GM23338 (cell line): ENCODE measurements at regions not wholly inside any gene's neighbourhood (a gene's known extent, or its start where the extent isn't known, plus 50 kb on each side); places are given as distances from the start of the nearest gene placed in this dataset.

ENCODE experiments used
- CTCF ChIP-seq, 2 experiments: fragments of 200-600 bp in 1 of 2; sonication (generic) in 1 of 2; conservative IDR thresholded peaks; 2 replicates each; pipeline versions ENCODE4 v1.5.1 to v1.6.1; 2016 to 2017; ENCODE audit warnings: antibody characterized with exemption in 2 of 2, low read depth in 2 of 2, mild to moderate bottlenecking in 2 of 2, moderate library complexity in 1 of 2
- EZH2 ChIP-seq: fragments of 200-600 bp; sonication (generic); IDR thresholded peaks from one replicate; pipeline ENCODE4 v1.8.0; 2017; ENCODE audit warnings: antibody characterized with exemption, mild to moderate bottlenecking, low read depth; ENCODE audit not compliant: unreplicated experiment

GRCh38 chr2:34353509-34354113 is 754.5 kb upstream of the FAM98A start:
- TF ChIP-seq CTCF (conservative IDR thresholded peaks at IDR 0.05; ENCODE audit: low read depth in 2 of 2) (no peak), EZH2 (no peak)
